ENCODE measurements at regions not wholly inside any gene's neighbourhood (a gene's known extent, or its start where the extent isn't known, plus 50 kb on each side); places are given as distances from the start of the nearest gene placed in this dataset.
A peak's percentile ranks its signal among the peaks of the same experiment; 100 is the strongest.

GRCh38 chr7:21355406-21355874, 72.4 kb upstream of the SP4 start (continued):
- TF ChIP-seq, protein P1, sequence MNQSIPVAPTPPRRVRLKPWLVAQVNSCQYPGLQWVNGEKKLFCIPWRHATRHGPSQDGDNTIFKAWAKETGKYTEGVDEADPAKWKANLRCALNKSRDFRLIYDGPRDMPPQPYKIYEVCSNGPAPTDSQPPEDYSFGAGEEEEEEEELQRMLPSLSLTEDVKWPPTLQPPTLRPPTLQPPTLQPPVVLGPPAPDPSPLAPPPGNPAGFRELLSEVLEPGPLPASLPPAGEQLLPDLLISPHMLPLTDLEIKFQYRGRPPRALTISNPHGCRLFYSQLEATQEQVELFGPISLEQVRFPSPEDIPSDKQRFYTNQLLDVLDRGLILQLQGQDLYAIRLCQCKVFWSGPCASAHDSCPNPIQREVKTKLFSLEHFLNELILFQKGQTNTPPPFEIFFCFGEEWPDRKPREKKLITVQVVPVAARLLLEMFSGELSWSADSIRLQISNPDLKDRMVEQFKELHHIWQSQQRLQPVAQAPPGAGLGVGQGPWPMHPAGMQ (IDR thresholded peaks at IDR 0.05; ENCODE audit: borderline replicate concordance): no peak
- TF ChIP-seq, protein P2, sequence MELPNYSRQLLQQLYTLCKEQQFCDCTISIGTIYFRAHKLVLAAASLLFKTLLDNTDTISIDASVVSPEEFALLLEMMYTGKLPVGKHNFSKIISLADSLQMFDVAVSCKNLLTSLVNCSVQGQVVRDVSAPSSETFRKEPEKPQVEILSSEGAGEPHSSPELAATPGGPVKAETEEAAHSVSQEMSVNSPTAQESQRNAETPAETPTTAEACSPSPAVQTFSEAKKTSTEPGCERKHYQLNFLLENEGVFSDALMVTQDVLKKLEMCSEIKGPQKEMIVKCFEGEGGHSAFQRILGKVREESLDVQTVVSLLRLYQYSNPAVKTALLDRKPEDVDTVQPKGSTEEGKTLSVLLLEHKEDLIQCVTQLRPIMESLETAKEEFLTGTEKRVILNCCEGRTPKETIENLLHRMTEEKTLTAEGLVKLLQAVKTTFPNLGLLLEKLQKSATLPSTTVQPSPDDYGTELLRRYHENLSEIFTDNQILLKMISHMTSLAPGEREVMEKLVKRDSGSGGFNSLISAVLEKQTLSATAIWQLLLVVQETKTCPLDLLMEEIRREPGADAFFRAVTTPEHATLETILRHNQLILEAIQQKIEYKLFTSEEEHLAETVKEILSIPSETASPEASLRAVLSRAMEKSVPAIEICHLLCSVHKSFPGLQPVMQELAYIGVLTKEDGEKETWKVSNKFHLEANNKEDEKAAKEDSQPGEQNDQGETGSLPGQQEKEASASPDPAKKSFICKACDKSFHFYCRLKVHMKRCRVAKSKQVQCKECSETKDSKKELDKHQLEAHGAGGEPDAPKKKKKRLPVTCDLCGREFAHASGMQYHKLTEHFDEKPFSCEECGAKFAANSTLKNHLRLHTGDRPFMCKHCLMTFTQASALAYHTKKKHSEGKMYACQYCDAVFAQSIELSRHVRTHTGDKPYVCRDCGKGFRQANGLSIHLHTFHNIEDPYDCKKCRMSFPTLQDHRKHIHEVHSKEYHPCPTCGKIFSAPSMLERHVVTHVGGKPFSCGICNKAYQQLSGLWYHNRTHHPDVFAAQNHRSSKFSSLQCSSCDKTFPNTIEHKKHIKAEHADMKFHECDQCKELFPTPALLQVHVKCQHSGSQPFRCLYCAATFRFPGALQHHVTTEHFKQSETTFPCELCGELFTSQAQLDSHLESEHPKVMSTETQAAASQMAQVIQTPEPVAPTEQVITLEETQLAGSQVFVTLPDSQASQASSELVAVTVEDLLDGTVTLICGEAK (IDR thresholded peaks at IDR 0.05; ENCODE audit: borderline replicate concordance): no peak
- TF ChIP-seq MYB (IDR thresholded peaks at IDR 0.05; ENCODE audit: borderline replicate concordance, low read depth, low read length) (0 out of 2 replicates have a peak, but pooled peaks have one; percentile 38), ZNF24 (IDR thresholded peaks at IDR 0.05) (peak; percentile 30; the same call in 1 of the 2 replicates), SP1 (IDR thresholded peaks at IDR 0.05; ENCODE audit: low read depth, low read length) (peak; percentile 70), ZNF217 (IDR thresholded peaks at IDR 0.05) (peak; percentile 66), BMI1 (IDR thresholded peaks at IDR 0.05; ENCODE audit: borderline replicate concordance) (peak; percentile 78; the same call in 1 of the 2 replicates), BCL11A (IDR thresholded peaks at IDR 0.05; ENCODE audit: low read depth, low read length) (peak; percentile 91), ZBTB33 (IDR thresholded peaks at IDR 0.05) (peak; percentile 54; the same call in 1 of the 2 replicates), PAX5 (IDR thresholded peaks at IDR 0.05; ENCODE audit: borderline replicate concordance, low read depth, low read length) (peak; percentile 89; the same call in 1 of the 2 replicates), NFYB (IDR thresholded peaks at IDR 0.05; ENCODE audit: insufficient read depth, low read depth, low read length) (no peak), USF1 (IDR thresholded peaks at IDR 0.05; ENCODE audit: borderline replicate concordance, extremely low read length, insufficient read depth, low read depth, low read length) (no peak), ATF3 (IDR thresholded peaks at IDR 0.05; ENCODE audit: borderline replicate concordance, extremely low read depth, low read depth, low read length) (no peak), WRNIP1 (IDR thresholded peaks at IDR 0.05; ENCODE audit: borderline replicate concordance, low read depth, low read length) (no peak), RAD51 (IDR thresholded peaks at IDR 0.05) (peak; percentile 43), ZNF384 (IDR thresholded peaks at IDR 0.05; ENCODE audit: borderline replicate concordance, low read depth, low read length) (peak; percentile 52; the same call in 1 of the 2 replicates), SMAD5 (IDR thresholded peaks at IDR 0.05; ENCODE audit: low read depth) (no peak), KDM1A (IDR thresholded peaks at IDR 0.05; ENCODE audit: borderline replicate concordance) (no peak), MEF2B (IDR thresholded peaks at IDR 0.05; ENCODE audit: partially characterized antibody, poor library complexity, severe bottlenecking) (peak; percentile 90), SIN3A (IDR thresholded peaks at IDR 0.05; ENCODE audit: low read depth, low read length) (no peak)
- TF ChIP-seq, protein P3, sequence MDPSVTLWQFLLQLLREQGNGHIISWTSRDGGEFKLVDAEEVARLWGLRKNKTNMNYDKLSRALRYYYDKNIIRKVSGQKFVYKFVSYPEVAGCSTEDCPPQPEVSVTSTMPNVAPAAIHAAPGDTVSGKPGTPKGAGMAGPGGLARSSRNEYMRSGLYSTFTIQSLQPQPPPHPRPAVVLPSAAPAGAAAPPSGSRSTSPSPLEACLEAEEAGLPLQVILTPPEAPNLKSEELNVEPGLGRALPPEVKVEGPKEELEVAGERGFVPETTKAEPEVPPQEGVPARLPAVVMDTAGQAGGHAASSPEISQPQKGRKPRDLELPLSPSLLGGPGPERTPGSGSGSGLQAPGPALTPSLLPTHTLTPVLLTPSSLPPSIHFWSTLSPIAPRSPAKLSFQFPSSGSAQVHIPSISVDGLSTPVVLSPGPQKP (IDR thresholded peaks at IDR 0.05; ENCODE audit: low read depth, low read length): no peak
